ENCODE measurements at regions not wholly inside any gene's neighbourhood (a gene's known extent, or its start where the extent isn't known, plus 50 kb on each side); places are given as distances from the start of the nearest gene placed in this dataset.
"Not testable (repeated sequence)": the region's sequence is repeated elsewhere in the genome, so short reads cannot be mapped to it uniquely, and the experiment has no call there.

GRCh38 chrX:151042842-151043241 is 59.7 kb downstream of the HMGB3 start:
- DNase-seq (ENCODE audit: low read depth) = no peak

- DNase-seq (ENCODE audit: low read depth) = not testable (repeated sequence)
Measured at GRCh38 chrX:151066373-151066772, 83.2 kb downstream of the HMGB3 start.

GRCh38 chrX:151073767-151074166 is 90.6 kb downstream of the HMGB3 start:
- no peak for DNase-seq (ENCODE audit: low read depth)

GRCh38 chrX:151081016-151081415 is 95.4 kb upstream of the GPR50 start:
- DNase-seq (ENCODE audit: low read depth) = no peak

- peak; percentile 27 for DNase-seq (ENCODE audit: low read depth)
Measured at GRCh38 chrX:151082077-151082948, 94.1 kb upstream of the GPR50 start.

GRCh38 chrX:151084454-151084853 is 91.9 kb upstream of the GPR50 start:
- DNase-seq (ENCODE audit: low read depth) = no peak

- DNase-seq (ENCODE audit: low read depth) = no peak
Measured at GRCh38 chrX:151085207-151085606, 91.2 kb upstream of the GPR50 start.

- DNase-seq (ENCODE audit: low read depth) = no peak
Measured at GRCh38 chrX:151088221-151088620, 88.2 kb upstream of the GPR50 start.

- no peak for DNase-seq (ENCODE audit: low read depth)
Measured at GRCh38 chrX:151099001-151099400, 77.4 kb upstream of the GPR50 start.

GRCh38 chrX:151100799-151101198 is 75.6 kb upstream of the GPR50 start:
- DNase-seq (ENCODE audit: low read depth) = no peak

GRCh38 chrX:151113200-151113599 is 63.2 kb upstream of the GPR50 start:
- DNase-seq (ENCODE audit: low read depth) = not testable (repeated sequence)
